ENCODE measurements at regions not wholly inside any gene's neighbourhood (a gene's known extent, or its start where the extent isn't known, plus 50 kb on each side); places are given as distances from the start of the nearest gene placed in this dataset.
"Not testable (repeated sequence)": the region's sequence is repeated elsewhere in the genome, so short reads cannot be mapped to it uniquely, and the experiment has no call there.

GRCh38 chr7:80040335-80040734 is 94.3 kb upstream of the GNAI1 start:
- TF ChIP-seq, protein P1, sequence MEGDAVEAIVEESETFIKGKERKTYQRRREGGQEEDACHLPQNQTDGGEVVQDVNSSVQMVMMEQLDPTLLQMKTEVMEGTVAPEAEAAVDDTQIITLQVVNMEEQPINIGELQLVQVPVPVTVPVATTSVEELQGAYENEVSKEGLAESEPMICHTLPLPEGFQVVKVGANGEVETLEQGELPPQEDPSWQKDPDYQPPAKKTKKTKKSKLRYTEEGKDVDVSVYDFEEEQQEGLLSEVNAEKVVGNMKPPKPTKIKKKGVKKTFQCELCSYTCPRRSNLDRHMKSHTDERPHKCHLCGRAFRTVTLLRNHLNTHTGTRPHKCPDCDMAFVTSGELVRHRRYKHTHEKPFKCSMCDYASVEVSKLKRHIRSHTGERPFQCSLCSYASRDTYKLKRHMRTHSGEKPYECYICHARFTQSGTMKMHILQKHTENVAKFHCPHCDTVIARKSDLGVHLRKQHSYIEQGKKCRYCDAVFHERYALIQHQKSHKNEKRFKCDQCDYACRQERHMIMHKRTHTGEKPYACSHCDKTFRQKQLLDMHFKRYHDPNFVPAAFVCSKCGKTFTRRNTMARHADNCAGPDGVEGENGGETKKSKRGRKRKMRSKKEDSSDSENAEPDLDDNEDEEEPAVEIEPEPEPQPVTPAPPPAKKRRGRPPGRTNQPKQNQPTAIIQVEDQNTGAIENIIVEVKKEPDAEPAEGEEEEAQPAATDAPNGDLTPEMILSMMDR (IDR thresholded peaks at IDR 0.05; ENCODE audit: control insufficient read depth, extremely low read depth, insufficient read depth): no peak
- H3K4me3 ChIP-seq (ENCODE audit: low read depth, low read length): no peak overlapping the region
- DNase-seq (ENCODE audit: low read depth): no peak

GRCh38 chr7:80039251-80039884 is 95.3 kb upstream of the GNAI1 start:
- no peak overlapping the region for H3K4me3 ChIP-seq (ENCODE audit: low read depth, low read length)

GRCh38 chr7:80037689-80038088 is 96.9 kb upstream of the GNAI1 start:
- DNase-seq (ENCODE audit: low read depth): no peak
- no peak overlapping the region for H3K4me3 ChIP-seq (ENCODE audit: low read depth, low read length)
- TF ChIP-seq, protein P1 (IDR thresholded peaks at IDR 0.05; ENCODE audit: control insufficient read depth, extremely low read depth, insufficient read depth): no peak

More at GRCh38 chr7:80039251-80039884, 95.3 kb upstream of the GNAI1 start:
- DNase-seq (ENCODE audit: low read depth): no peak
- TF ChIP-seq, protein P1 (IDR thresholded peaks at IDR 0.05; ENCODE audit: control insufficient read depth, extremely low read depth, insufficient read depth): no peak

- TF ChIP-seq, protein P1 (IDR thresholded peaks at IDR 0.05; ENCODE audit: control insufficient read depth, extremely low read depth, insufficient read depth): no peak
- no peak for DNase-seq (ENCODE audit: low read depth)
- H3K4me3 ChIP-seq (ENCODE audit: low read depth, low read length): no peak overlapping the region
Observed at GRCh38 chr7:80036107-80036506, 98.5 kb upstream of the GNAI1 start.

DNA sequence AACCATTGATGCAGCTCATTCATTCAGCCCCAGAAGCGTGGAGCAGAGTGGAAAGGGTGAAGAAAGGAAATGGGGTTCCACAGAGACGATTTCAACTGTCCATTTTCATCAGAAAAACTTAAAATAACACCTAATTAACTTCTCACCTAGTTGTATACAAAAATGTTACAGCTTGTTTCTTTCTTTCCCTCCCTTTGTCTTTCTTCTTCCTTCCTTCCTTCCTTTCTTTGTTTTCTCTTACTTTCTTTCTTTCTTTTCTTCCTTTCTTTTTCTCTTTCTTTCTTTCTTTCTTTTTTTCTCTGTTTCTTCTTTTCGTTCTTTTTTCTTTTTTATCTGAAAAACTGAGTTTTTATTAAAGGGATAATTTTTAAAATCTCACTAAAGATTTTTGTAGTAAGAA is 105.9 kb upstream of the GNAI1 start:
- no peak overlapping the region for H3K4me3 ChIP-seq (ENCODE audit: low read depth, low read length)
- TF ChIP-seq, protein P1 (IDR thresholded peaks at IDR 0.05; ENCODE audit: control insufficient read depth, extremely low read depth, insufficient read depth): no peak
- DNase-seq (ENCODE audit: low read depth): no peak

DNA sequence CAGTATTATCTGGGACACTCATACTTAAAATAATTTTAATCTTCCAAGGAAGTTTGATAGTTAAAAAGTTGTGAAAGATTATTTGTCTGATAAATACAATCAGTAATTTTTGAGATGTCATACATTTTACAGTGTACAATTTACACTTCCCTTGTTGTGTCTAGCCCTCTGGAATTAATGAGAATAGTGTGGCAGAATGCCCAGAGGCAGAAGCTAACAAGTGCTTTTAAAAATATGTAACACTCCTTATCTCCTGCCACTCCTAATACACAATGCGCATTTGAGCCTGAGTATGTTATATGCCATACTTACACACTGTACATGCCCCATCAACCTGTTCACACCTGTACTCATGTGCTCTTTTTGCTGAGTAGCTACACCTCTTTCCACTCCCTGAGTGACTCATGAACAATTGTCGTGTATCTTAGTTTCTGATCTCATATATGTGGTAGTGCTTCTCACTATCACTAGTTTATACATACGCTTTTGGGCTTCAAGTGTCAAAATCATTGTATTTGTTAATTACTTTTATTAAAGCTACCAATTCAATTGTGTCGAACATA is 106.9 kb upstream of the GNAI1 start:
- no peak overlapping the region for H3K4me3 ChIP-seq (ENCODE audit: low read depth, low read length)
- TF ChIP-seq, protein P1 (IDR thresholded peaks at IDR 0.05; ENCODE audit: control insufficient read depth, extremely low read depth, insufficient read depth): no peak

GRCh38 chr7:80026766-80027165 is 107.9 kb upstream of the GNAI1 start:
- TF ChIP-seq, protein P1 (IDR thresholded peaks at IDR 0.05; ENCODE audit: control insufficient read depth, extremely low read depth, insufficient read depth): no peak
- no peak for DNase-seq (ENCODE audit: low read depth)
- H3K4me3 ChIP-seq (ENCODE audit: low read depth, low read length): no peak overlapping the region

More for the DNA sequence above, 106.9 kb upstream of the GNAI1 start:
- DNase-seq (ENCODE audit: low read depth): peak; percentile 27

GRCh38 chr7:80020277-80020676 is 114.4 kb upstream of the GNAI1 start:
- not testable (repeated sequence) for H3K4me3 ChIP-seq (ENCODE audit: low read depth, low read length); DNase-seq (ENCODE audit: low read depth)

- DNase-seq (ENCODE audit: low read depth); H3K4me3 ChIP-seq (ENCODE audit: low read depth, low read length): not testable (repeated sequence)
Observed at GRCh38 chr7:80019809-80020207, 114.8 kb upstream of the GNAI1 start.
